ENCODE measurements at regions not wholly inside any gene's neighbourhood (a gene's known extent, or its start where the extent isn't known, plus 50 kb on each side); places are given as distances from the start of the nearest gene placed in this dataset.
A peak's percentile ranks its signal among the peaks of the same experiment; 100 is the strongest.

DNA sequence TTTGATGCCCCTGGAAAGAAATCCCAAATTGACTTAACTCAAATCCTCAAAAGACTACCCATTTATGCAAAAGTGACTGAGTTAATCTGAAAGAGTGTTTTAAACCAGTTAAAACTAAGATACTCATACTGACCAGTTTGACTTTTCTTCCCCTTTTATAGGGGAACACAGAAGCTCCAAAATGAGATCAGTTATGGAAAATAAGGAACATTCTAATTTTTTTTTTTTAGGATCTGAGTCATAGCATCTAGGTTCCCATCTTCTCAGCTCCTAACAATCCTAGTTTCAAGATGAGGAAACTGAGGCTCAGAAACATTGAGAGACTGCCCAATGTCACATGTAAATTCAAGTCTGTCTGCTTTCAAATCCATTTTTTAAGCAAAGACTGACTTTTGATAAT is 231.1 kb upstream of the RUNX1 start:
- intact Hi-C loops (cut with micrococcal nuclease), result no loop called here
- TF ChIP-seq CTCF (IDR thresholded peaks at IDR 0.05), result no peak
- Histone ChIP-seq H3K79me2 (ENCODE audit: insufficient read depth, low read length) (no peaks in the 10 kb centered on the region), H3K27ac (ENCODE audit: low read depth in 1 of 2, low read length in 2 of 2) (no peak overlapping the region), H3K9me3 (replicated peaks in 1 of 2; ENCODE audit: control insufficient read depth in 1 of 2, insufficient read depth in 1 of 2, low read length in 2 of 2) (no peaks in the 10 kb centered on the region), H3K4me3 (replicated peaks in 1 of 3; ENCODE audit: low read depth in 2 of 3, low read length in 3 of 3) (no peak overlapping the region), H3K4me2 (replicated peaks; ENCODE audit: extremely low read depth, low read length, poor library complexity, severe bottlenecking) (no peak overlapping the region), H3K4me1 (ENCODE audit: control insufficient read depth in 1 of 2, insufficient read depth in 2 of 2, low read length in 2 of 2) (peaks cover 3 to 5% of the 10 kb centered on the region in 2 donors), H3K9ac (ENCODE audit: insufficient read depth, low read length, poor library complexity, severe bottlenecking) (no peak overlapping the region), H2AFZ (ENCODE audit: insufficient read depth, low read depth, low read length, poor library complexity, severe bottlenecking) (no peak overlapping the region), H3K36me3 (replicated peaks in 1 of 2; ENCODE audit: control insufficient read depth in 1 of 2, insufficient read depth in 2 of 2, low read length in 2 of 2) (no peaks in the 10 kb centered on the region), H4K20me1 (ENCODE audit: insufficient read depth, low read length) (no peaks in the 10 kb centered on the region), H3K27me3 (ENCODE audit: control insufficient read depth in 2 of 2, insufficient read depth in 2 of 2, low read length in 2 of 2) (no peaks in the 10 kb centered on the region)
- Mint-ChIP-seq H3K36me3 (no peaks in the 10 kb centered on the region), H3K4me3 (no peak overlapping the region), H3K9me3 (peaks cover 0 to 4% (median 0%) of the 10 kb centered on the region in 7 donors), H3K27me3 (ENCODE audit: low read depth in 3 of 3) (peaks cover 0 to 3% (median 2%) of the 10 kb centered on the region in 3 donors), H3K27ac (no peak overlapping the region), H3K4me1 (peaks cover 10% of the 10 kb centered on the region)
- peak in 2 of 3 donors; percentile 7 to 29 for DNase-seq

DNA sequence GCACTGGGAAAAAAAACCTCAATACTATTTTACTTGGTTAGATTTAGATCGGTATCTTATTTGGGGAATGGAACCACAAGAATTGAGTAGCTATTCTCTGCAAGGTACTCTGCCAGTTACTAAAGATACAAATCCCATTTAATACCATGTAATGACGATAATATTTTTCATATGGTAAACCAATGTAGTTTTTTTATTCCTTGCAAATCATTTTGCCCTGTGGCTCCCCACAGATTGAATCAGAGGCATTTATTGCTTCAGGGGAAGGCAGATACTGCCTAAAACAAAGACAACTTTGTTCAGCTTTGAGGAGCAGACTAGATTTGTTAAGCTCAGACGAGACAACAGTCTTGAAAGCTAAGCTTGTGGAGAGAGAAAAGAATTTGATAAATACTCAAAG is 226.7 kb upstream of the RUNX1 start:
- no peaks in the 10 kb centered on the region for H3K36me3 Mint-ChIP-seq

More for the DNA sequence above, 226.7 kb upstream of the RUNX1 start:
- Histone ChIP-seq H3K9me3 (replicated peaks in 1 of 2; ENCODE audit: control insufficient read depth in 1 of 2, insufficient read depth in 1 of 2, low read length in 2 of 2) (no peaks in the 10 kb centered on the region), H4K20me1 (ENCODE audit: insufficient read depth, low read length) (no peaks in the 10 kb centered on the region), H3K4me3 (replicated peaks in 1 of 3; ENCODE audit: low read depth in 2 of 3, low read length in 3 of 3) (no peak overlapping the region), H3K9ac (ENCODE audit: insufficient read depth, low read length, poor library complexity, severe bottlenecking) (no peak overlapping the region), H3K79me2 (ENCODE audit: insufficient read depth, low read length) (no peaks in the 10 kb centered on the region), H3K4me1 (ENCODE audit: control insufficient read depth in 1 of 2, insufficient read depth in 2 of 2, low read length in 2 of 2) (no peaks in the 10 kb centered on the region), H3K4me2 (replicated peaks; ENCODE audit: extremely low read depth, low read length, poor library complexity, severe bottlenecking) (no peak overlapping the region), H3K27me3 (ENCODE audit: control insufficient read depth in 2 of 2, insufficient read depth in 2 of 2, low read length in 2 of 2) (no peaks in the 10 kb centered on the region), H2AFZ (ENCODE audit: insufficient read depth, low read depth, low read length, poor library complexity, severe bottlenecking) (no peak overlapping the region), H3K27ac (ENCODE audit: low read depth in 1 of 2, low read length in 2 of 2) (no peak overlapping the region), H3K36me3 (replicated peaks in 1 of 2; ENCODE audit: control insufficient read depth in 1 of 2, insufficient read depth in 2 of 2, low read length in 2 of 2) (no peaks in the 10 kb centered on the region)
- intact Hi-C loops (cut with micrococcal nuclease), result no loop called here
- Mint-ChIP-seq H3K9me3 (peaks cover 0 to 4% (median 2%) of the 10 kb centered on the region in 7 donors), H3K27ac (no peak overlapping the region), H3K27me3 (ENCODE audit: low read depth in 3 of 3) (peaks cover 1 to 4% (median 1%) of the 10 kb centered on the region in 3 donors), H3K4me1 (peaks cover 4% of the 10 kb centered on the region), H3K4me3 (no peak overlapping the region)
- no CpG with 5 or more reads among the region's 3 CpGs for WGBS (ENCODE audit: insufficient coverage)
- TF ChIP-seq CTCF (IDR thresholded peaks at IDR 0.05), result no peak
- DNase-seq, result no peak

All from CD14-positive monocyte (primary cell).